K562 (cell line): ENCODE measurements at regions not wholly inside any gene's neighbourhood (a gene's known extent, or its start where the extent isn't known, plus 50 kb on each side); places are given as distances from the start of the nearest gene placed in this dataset.

ENCODE experiments used
- ATAC-seq: fragments of 200-7000 bp; cut with Tn5 transposase; 3 replicates; pipeline ENCODE4 v1.9.1; 2020; ENCODE audit warnings: moderate library complexity
- BruUV-seq: library from RNA; stranded (reverse); fragments of 400-500 nt; replicated peaks from 2 replicates; lab custom pipeline; 2021; lab: Mats Ljungman, UMichigan
- CTCF ChIA-PET: fragments of 300-600 bp; formaldehyde crosslinking; extraction: SDS; loops from one replicate; lab custom pipeline; 2021; ENCODE audit warnings: low intra/inter-chr PET ratio; lab: Yijun Ruan, JAX
- POLR2A ChIA-PET: fragments of 300-600, 350-650 bp; sonication (Branson Sonifier 250); formaldehyde crosslinking; extraction: SDS; loops from one replicate; lab custom pipeline; 2021; ENCODE audit warnings: antibody characterized with exemption, inconsistent platforms; lab: Yijun Ruan, JAX
- DNase-seq, 4 experiments: peaks; one replicate each; pipeline versions ENCODE4 v3.0.0 to v3.0.0-alpha.2; 2011 to 2018; ENCODE audit warnings: low spot score in 3 of 4, mixed read lengths in 3 of 4; ENCODE audit errors: extremely low read depth in 1 of 4
- FAIRE-seq: peaks from 2 replicates; lab custom pipeline; 2011; peaks lifted over from hg19 to GRCh38; lab: Jason Lieb, UNC
- H2AFZ ChIP-seq: 2 replicates; pipeline ENCODE4 v1.6.0; 2011; ENCODE audit warnings: low read depth, low read length, control low read depth, inconsistent platforms
- H3K27ac ChIP-seq: fragments of 200-600 bp; 3 replicates; pipeline ENCODE4 v1.8.0; 2011; ENCODE audit warnings: low read depth, mild to moderate bottlenecking, control low read depth, inconsistent platforms, low read length, moderate library complexity, mixed read lengths; ENCODE audit errors: extremely low read depth
- H3K27me3 ChIP-seq, 2 experiments: fragments of 300-600 bp in 1 of 2; 2 replicates in 1 of 2; 3 replicates in 1 of 2; pipeline versions ENCODE4 v1.6.0 to v1.8.0; 2011; ENCODE audit warnings: inconsistent platforms in 2 of 2, low read length in 2 of 2, mild to moderate bottlenecking in 1 of 2, mixed read lengths in 1 of 2, moderate library complexity in 1 of 2; ENCODE audit not compliant: control insufficient read depth in 2 of 2, insufficient read depth in 2 of 2
- H3K36me3 ChIP-seq: fragments of 300-600 bp; 3 replicates; pipeline ENCODE4 v1.8.0; 2011; ENCODE audit warnings: mild to moderate bottlenecking, low read length, inconsistent platforms; ENCODE audit not compliant: control insufficient read depth, insufficient read depth
- H3K4me1 ChIP-seq, 2 experiments: fragments of 200-600 bp in 1 of 2; replicated peaks in 1 of 2; 2 replicates in 1 of 2; 3 replicates in 1 of 2; pipeline versions ENCODE4 v1.5.1 to v1.8.0; 2011; ENCODE audit warnings: inconsistent platforms in 2 of 2, low read length in 2 of 2, mild to moderate bottlenecking in 1 of 2, mixed read lengths in 1 of 2, moderate library complexity in 1 of 2; ENCODE audit not compliant: control insufficient read depth in 2 of 2, insufficient read depth in 2 of 2
- H3K4me2 ChIP-seq: 2 replicates; pipeline ENCODE4 v1.6.1; 2011; ENCODE audit warnings: low read length, control low read depth, inconsistent platforms, mixed read lengths; ENCODE audit not compliant: insufficient read depth
- H3K4me3 ChIP-seq: fragments of 200-600 bp; sonication (generic), shearing (Covaris generic); 2 replicates; pipeline ENCODE4 v1.5.1; 2016; ENCODE audit warnings: control low read depth, inconsistent platforms
- H3K79me2 ChIP-seq: fragments of 200-600 bp; 3 replicates; pipeline ENCODE4 v1.8.0; 2011; ENCODE audit warnings: low read length, inconsistent platforms; ENCODE audit not compliant: control insufficient read depth, insufficient read depth
- H3K9ac ChIP-seq, 2 experiments: 2 replicates each; pipeline versions ENCODE4 v1.6.0 to v1.6.1; 2011; ENCODE audit warnings: low read depth in 2 of 2, low read length in 2 of 2, control low read depth in 1 of 2, inconsistent platforms in 1 of 2, mild to moderate bottlenecking in 1 of 2, mixed read lengths in 1 of 2; ENCODE audit not compliant: insufficient read depth in 1 of 2
- H3K9me1 ChIP-seq: one replicate; pipeline ENCODE4 v1.6.0; 2011; ENCODE audit warnings: inconsistent platforms, mild to moderate bottlenecking, low read length, moderate library complexity; ENCODE audit not compliant: control insufficient read depth, insufficient read depth
- H3K9me3 ChIP-seq: replicated peaks from 2 replicates; pipeline ENCODE4 v1.5.1; 2011; ENCODE audit warnings: low read depth, low read length, inconsistent platforms; ENCODE audit not compliant: control insufficient read depth, insufficient read depth
- H4K20me1 ChIP-seq: replicated peaks from 2 replicates; pipeline ENCODE4 v1.6.1; 2011; ENCODE audit warnings: low read length, inconsistent platforms, mixed read lengths; ENCODE audit not compliant: control insufficient read depth, insufficient read depth
- CTCF ChIP-seq, 3 experiments: IDR thresholded peaks in 2 of 3; conservative IDR thresholded peaks in 1 of 3; 2 replicates each; pipeline ENCODE4 v1.5.1; 2011 to 2012; ENCODE audit warnings: low read length in 3 of 3, mild to moderate bottlenecking in 3 of 3, control low read depth in 2 of 3, improper control_type of control experiment in 1 of 3, inconsistent platforms in 1 of 3, low read depth in 1 of 3, mixed read lengths in 1 of 3, moderate library complexity in 1 of 3; ENCODE audit not compliant: insufficient read depth in 2 of 3
- GABPB1 ChIP-seq: sonication (generic); formaldehyde crosslinking; IDR thresholded peaks from 2 replicates; pipeline ENCODE4 v1.8.0; 2022; ENCODE audit warnings: mild to moderate bottlenecking, missing genetic modification reagents
- GTF2F1 ChIP-seq: IDR thresholded peaks from 2 replicates; pipeline ENCODE4 v1.6.1; 2011; ENCODE audit warnings: low read depth, low read length, improper control_type of control experiment
- HLTF ChIP-seq: fragments of 450-650 bp; IDR thresholded peaks from 2 replicates; pipeline ENCODE4 v1.6.1; 2016
- HMGN3 ChIP-seq: IDR thresholded peaks from 2 replicates; pipeline ENCODE4 v1.6.1; 2011; ENCODE audit warnings: borderline replicate concordance, low read depth, mild to moderate bottlenecking, mixed read lengths, low read length; ENCODE audit not compliant: insufficient read length; ENCODE audit errors: extremely low read depth
- IFI16 ChIP-seq: fragments of 250-450 bp; sonication (Bioruptor Pico); IDR thresholded peaks from 2 replicates; pipeline ENCODE4 v2.1.2; 2022; ENCODE audit warnings: mild to moderate bottlenecking, inconsistent platforms
- LCOR ChIP-seq: sonication (generic); formaldehyde crosslinking; IDR thresholded peaks from 2 replicates; pipeline ENCODE4 v1.8.0; 2022; ENCODE audit warnings: mild to moderate bottlenecking, missing genetic modification reagents
- POU5F1 ChIP-seq: fragments of 150-350 bp; IDR thresholded peaks from 2 replicates; pipeline ENCODE4 v1.6.1; 2014; ENCODE audit warnings: borderline replicate concordance, low read length, low read depth, mild to moderate bottlenecking; ENCODE audit not compliant: partially characterized antibody
- SMAD4 ChIP-seq: fragments of 250-450 bp; sonication (Bioruptor Pico); conservative IDR thresholded peaks from 2 replicates; pipeline ENCODE4 v1.8.0; 2021; ENCODE audit warnings: inconsistent platforms, mild to moderate bottlenecking, moderate library complexity
- SRSF7 ChIP-seq: fragments of 200-400 bp; formaldehyde crosslinking; optimal IDR thresholded peaks from 2 replicates; pipeline ENCODE3; 2017; ENCODE audit warnings: mild to moderate bottlenecking, low read depth, low read length
- TEAD4 ChIP-seq, 2 experiments: sonication (generic) in 1 of 2; formaldehyde crosslinking in 1 of 2; IDR thresholded peaks; 2 replicates each; pipeline versions ENCODE4 v1.6.1 to v1.8.0; 2012 to 2022; ENCODE audit warnings: borderline replicate concordance in 1 of 2, inconsistent platforms in 1 of 2, low read length in 1 of 2, mild to moderate bottlenecking in 1 of 2, missing genetic modification reagents in 1 of 2
- ZNF146 ChIP-seq: IDR thresholded peaks from one replicate; pipeline ENCODE4 v1.6.1; 2018; ENCODE audit warnings: missing compliant biosample characterization; ENCODE audit not compliant: unreplicated experiment
- ZNF184 ChIP-seq: sonication (generic); formaldehyde crosslinking; IDR thresholded peaks from 2 replicates; pipeline ENCODE4 v1.5.0; 2020; ENCODE audit warnings: missing genetic modification reagents
- ZNF384 ChIP-seq: IDR thresholded peaks from 2 replicates; pipeline ENCODE4 v1.6.1; 2012; ENCODE audit warnings: low read depth, low read length, improper control_type of control experiment
- WGBS: fragments of 100-300 bp; shearing (Covaris generic); methylation state at CpG from one replicate; pipeline ENCODE4 v1.1.6; 2016; ENCODE audit warnings: low coverage, mixed read lengths; ENCODE audit not compliant: insufficient coverage; ENCODE audit errors: missing lambda C conversion rate; 5-methylcytosine and 5-hydroxymethylcytosine counted together
- in situ Hi-C: fragments of 300-500 bp; cut with MboI; formaldehyde crosslinking; loops from 4 replicates; pipeline ENCODE4 v1.15.0; 2018; ENCODE audit warnings: inconsistent platforms, mixed read lengths
- intact Hi-C: fragments of 100-400 bp; cut with micrococcal nuclease; formaldehyde crosslinking; loops from 2 replicates; pipeline ENCODE4 v1.14.2; 2022

DNA sequence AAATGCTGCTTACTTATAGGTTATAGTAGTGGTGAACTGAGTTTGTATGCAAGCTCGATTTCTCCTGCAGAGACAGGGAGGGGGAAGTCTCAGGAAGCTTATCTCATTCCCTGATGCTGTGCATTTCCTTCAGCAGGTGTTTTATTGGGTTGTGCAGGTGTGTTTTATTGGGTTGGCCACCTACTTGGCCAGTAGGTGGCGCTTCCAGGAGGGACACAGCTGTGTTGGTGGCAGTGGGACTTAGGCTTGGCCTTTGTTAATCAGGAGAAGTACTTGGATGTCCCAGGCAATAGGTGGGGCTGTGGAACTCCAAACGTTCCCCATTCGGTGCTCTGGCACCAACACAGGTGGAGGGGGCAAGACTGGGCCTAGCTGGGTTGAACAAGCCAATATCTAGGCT, 196.0 kb upstream of the DCAF8L1 start:
- DNase-seq, result peak in 1 of 4 experiments; percentile 1
- Histone ChIP-seq H3K9ac (no peak overlapping the region), H2AFZ (no peak overlapping the region), H3K9me3 (no peaks in the 10 kb centered on the region), H3K79me2 (no peaks in the 10 kb centered on the region), H3K4me1 (no peaks in the 10 kb centered on the region), H3K27ac (no peak overlapping the region), H4K20me1 (no peaks in the 10 kb centered on the region), H3K4me3 (no peak overlapping the region), H3K9me1 (no peaks in the 10 kb centered on the region), H3K4me2 (no peak overlapping the region), H3K27me3 (no peaks in the 10 kb centered on the region), H3K36me3 (no peaks in the 10 kb centered on the region)
- in situ Hi-C loops, result no loop called here
- intact Hi-C loops, result no loop called here
- no peak for FAIRE-seq
- ChIA-PET CTCF (no interaction called here), POLR2A (no interaction called here)
- 0% methylated on average over 4 of the region's 4 CpGs for WGBS
- ATAC-seq, result no peak
- TF ChIP-seq TEAD4 (IDR thresholded peaks at IDR 0.05; ENCODE audit: low read length) (no peak), TEAD4 (CRISPR knock-in tag; IDR thresholded peaks at IDR 0.05; ENCODE audit: borderline replicate concordance) (no peak), ZNF146 (no peak), CTCF (IDR thresholded peaks at IDR 0.05 in 2 of 3, conservative IDR thresholded peaks at IDR 0.05 in 1 of 3; ENCODE audit: insufficient read depth in 2 of 3, low read depth in 1 of 3, low read length in 3 of 3) (peak in 1 of 3 experiments; percentile 15; a peak in 1 of 6 replicates)
- no TSS peak for BruUV-seq

DNA sequence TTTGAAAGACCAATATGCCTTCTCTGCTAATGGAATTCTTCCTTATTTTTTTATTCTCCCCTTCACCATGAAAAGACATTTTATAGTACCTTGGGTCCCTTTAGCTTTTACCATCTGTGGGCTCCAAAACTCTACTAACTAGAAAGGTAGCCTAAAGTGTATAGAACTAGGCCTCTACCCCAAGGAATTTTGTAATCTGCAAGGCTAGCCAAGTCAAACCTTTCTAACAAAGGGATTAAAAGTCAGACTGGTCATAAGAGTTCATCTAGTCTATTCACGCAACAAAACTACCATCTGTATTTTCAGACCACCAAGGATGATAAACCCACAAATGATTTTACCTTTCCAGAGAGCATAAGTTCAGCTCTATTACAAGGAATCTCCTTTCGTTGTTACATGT, 189.5 kb upstream of the DCAF8L1 start:
- no peaks in the 10 kb centered on the region for H3K79me2 ChIP-seq
- 0% methylated on average over 2 of the region's 2 CpGs for WGBS
- BruUV-seq, result no TSS peak
- no peaks in the 10 kb centered on the region for H4K20me1 ChIP-seq
- H3K4me3 ChIP-seq, result no peak overlapping the region
- H3K27ac ChIP-seq, result no peak overlapping the region
- ATAC-seq, result no peak
- no peak overlapping the region for H3K4me2 ChIP-seq
- no peak for FAIRE-seq
- in situ Hi-C loops (no loop called here), intact Hi-C loops (no loop called here)
- no peaks in the 10 kb centered on the region for H3K4me1 ChIP-seq
- ChIA-PET POLR2A (no interaction called here), CTCF (no interaction called here)
- no peaks in the 10 kb centered on the region for H3K27me3 ChIP-seq
- TF ChIP-seq LCOR (CRISPR knock-in tag) (no peak), GABPB1 (CRISPR knock-in tag) (no peak), IFI16 (CRISPR knock-in tag) (no peak), SRSF7 (no peak), GTF2F1 (no peak), HMGN3 (no peak), ZNF384 (no peak), ZNF184 (CRISPR knock-in tag) (no peak), POU5F1 (no peak), HLTF (no peak), SMAD4 (CRISPR knock-in tag) (no peak)
- DNase-seq, result no peak
- H3K36me3 ChIP-seq, result no peaks in the 10 kb centered on the region
- no peaks in the 10 kb centered on the region for H3K9me3 ChIP-seq
- H3K9me1 ChIP-seq, result no peaks in the 10 kb centered on the region
- no peak overlapping the region for H3K9ac ChIP-seq
- no peak overlapping the region for H2AFZ ChIP-seq
